Right atrium auricular region (tissue), 2 donors: ENCODE measurements at regions not wholly inside any gene's neighbourhood (a gene's known extent, or its start where the extent isn't known, plus 50 kb on each side); places are given as distances from the start of the nearest gene placed in this dataset.
"Not testable (repeated sequence)": the region's sequence is repeated elsewhere in the genome, so short reads cannot be mapped to it uniquely, and the experiment has no call there.

ENCODE experiments used
- DNase-seq: peaks from one replicate; pipeline ENCODE4 v3.0.0-alpha.2; 2019; ENCODE audit warnings: low spot score
- H3K27ac ChIP-seq, 2 donors: fragments of 200-600 bp; sonication (generic); 1 replicate in 1 of 2; 2 replicates in 1 of 2; pipeline ENCODE4 v1.5.1; 2016 to 2019
- H3K27me3 ChIP-seq, 2 donors: fragments of 200-600 bp; sonication (generic); one replicate each; pipeline versions ENCODE4 v1.5.1 to v1.6.0; 2017 to 2019
- H3K36me3 ChIP-seq: fragments of 200-600 bp; sonication (generic); one replicate; pipeline ENCODE4 v1.5.1; 2016
- H3K4me1 ChIP-seq, 2 donors: fragments of 200-600 bp; sonication (generic); one replicate each; pipeline versions ENCODE4 v1.5.1 to v1.6.0; 2017 to 2019
- H3K4me3 ChIP-seq, 2 donors: fragments of 200-600 bp; sonication (generic); 1 replicate in 1 of 2; 2 replicates in 1 of 2; pipeline ENCODE4 v1.5.1; 2017 to 2019; ENCODE audit warnings: mild to moderate bottlenecking in 1 of 2, moderate library complexity in 1 of 2
- H3K9me3 ChIP-seq, 2 donors: fragments of 200-600 bp; sonication (generic); one replicate each; pipeline ENCODE4 v1.5.1; 2019
- CTCF ChIP-seq, 2 donors: fragments of 200-600 bp; sonication (generic); IDR thresholded peaks; one replicate each; pipeline ENCODE4 v1.5.1; 2019; ENCODE audit warnings: antibody characterized with exemption in 2 of 2

- no peak overlapping the region for H3K4me3 ChIP-seq
- peaks cover 0 to 11% of the 10 kb centered on the region in 2 donors for H3K4me1 ChIP-seq
- no peaks in the 10 kb centered on the region for H3K27me3 ChIP-seq
- H3K9me3 ChIP-seq, result no peaks in the 10 kb centered on the region
- DNase-seq, result no peak
- no peak overlapping the region for H3K27ac ChIP-seq
- TF ChIP-seq CTCF (IDR thresholded peaks at IDR 0.05), result no peak
- no peaks in the 10 kb centered on the region for H3K36me3 ChIP-seq
Measured at GRCh38 chr1:115159958-115160357, 70.7 kb upstream of the TSPAN2 start.

DNA sequence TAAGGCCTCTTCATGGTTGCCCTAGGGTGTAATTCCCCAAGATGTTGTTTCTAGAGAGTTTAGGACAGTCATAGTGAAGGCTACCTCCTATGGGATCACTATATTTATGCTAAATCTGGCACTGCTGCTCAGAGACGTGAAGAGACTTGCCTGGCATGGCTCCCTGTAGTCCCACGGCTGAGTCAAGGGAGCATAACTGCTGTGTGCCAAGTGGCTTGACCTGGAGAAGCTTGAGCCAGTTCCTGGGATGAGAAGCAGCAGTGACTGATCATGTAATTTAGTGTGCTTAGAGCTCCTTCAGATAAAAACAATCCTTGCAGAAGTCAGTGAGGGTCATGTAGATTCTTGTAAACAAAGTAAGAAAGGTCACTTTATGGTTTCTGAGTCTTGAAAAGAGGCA, 68.9 kb upstream of the TSPAN2 start:
- Histone ChIP-seq H3K36me3 (no peaks in the 10 kb centered on the region), H3K27me3 (no peaks in the 10 kb centered on the region), H3K27ac (no peak overlapping the region), H3K4me1 (peaks cover 0 to 11% of the 10 kb centered on the region in 2 donors), H3K4me3 (no peak overlapping the region), H3K9me3 (no peaks in the 10 kb centered on the region)
- no peak for DNase-seq
- no peak for TF ChIP-seq CTCF (IDR thresholded peaks at IDR 0.05)

- no peak overlapping the region for H3K4me3 ChIP-seq
- no peaks in the 10 kb centered on the region for H3K9me3 ChIP-seq
- H3K4me1 ChIP-seq, result peaks cover 0 to 11% of the 10 kb centered on the region in 2 donors
- DNase-seq, result no peak
- no peaks in the 10 kb centered on the region for H3K36me3 ChIP-seq
- no peak for TF ChIP-seq CTCF (IDR thresholded peaks at IDR 0.05)
- H3K27ac ChIP-seq, result no peak overlapping the region
- no peaks in the 10 kb centered on the region for H3K27me3 ChIP-seq
Measured at GRCh38 chr1:115156826-115157468, 67.6 kb upstream of the TSPAN2 start.

GRCh38 chr1:115153966-115154557, 64.8 kb upstream of the TSPAN2 start:
- no peak for DNase-seq
- H3K36me3 ChIP-seq, result no peaks in the 10 kb centered on the region
- TF ChIP-seq CTCF (IDR thresholded peaks at IDR 0.05), result no peak
- H3K27ac ChIP-seq, result no peak overlapping the region
- no peak overlapping the region for H3K4me3 ChIP-seq
- H3K4me1 ChIP-seq, result peaks cover 0 to 11% of the 10 kb centered on the region in 2 donors
- no peaks in the 10 kb centered on the region for H3K27me3 ChIP-seq
- no peaks in the 10 kb centered on the region for H3K9me3 ChIP-seq

- not testable (repeated sequence) for H3K4me1 ChIP-seq, H3K36me3 ChIP-seq, H3K27me3 ChIP-seq, H3K27ac ChIP-seq, DNase-seq, H3K9me3 ChIP-seq, H3K4me3 ChIP-seq
Measured at GRCh38 chr1:115147928-115148327, 58.6 kb upstream of the TSPAN2 start.

DNA sequence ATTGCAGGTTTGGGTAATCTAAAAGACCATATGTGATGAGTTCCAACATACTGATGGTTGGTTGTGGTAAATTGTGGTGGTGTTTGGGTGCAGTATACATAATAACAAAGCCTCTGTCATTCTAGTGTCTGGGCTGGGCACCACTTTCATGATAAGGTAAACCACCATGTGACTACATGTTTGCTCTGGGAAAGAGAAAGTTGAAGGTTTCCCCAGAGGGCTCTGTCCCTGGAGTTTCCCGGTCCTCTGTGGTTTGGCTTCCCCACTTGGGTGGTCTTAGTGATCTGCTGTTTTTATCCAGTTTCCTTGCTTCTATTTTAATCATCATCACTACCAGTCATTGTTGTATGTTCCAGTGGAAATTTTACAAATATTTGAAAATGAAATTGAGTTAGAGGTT, 55.9 kb upstream of the TSPAN2 start:
- TF ChIP-seq CTCF (IDR thresholded peaks at IDR 0.05), result no peak
- no peaks in the 10 kb centered on the region for H3K36me3 ChIP-seq
- H3K4me3 ChIP-seq, result no peak overlapping the region
- H3K4me1 ChIP-seq, result peaks cover 0 to 17% of the 10 kb centered on the region in 2 donors
- H3K27me3 ChIP-seq, result no peaks in the 10 kb centered on the region
- H3K9me3 ChIP-seq, result no peaks in the 10 kb centered on the region
- DNase-seq, result no peak
- no peak overlapping the region for H3K27ac ChIP-seq
